ENCODE measurements at regions not wholly inside any gene's neighbourhood (a gene's known extent, or its start where the extent isn't known, plus 50 kb on each side); places are given as distances from the start of the nearest gene placed in this dataset.
A peak's percentile ranks its signal among the peaks of the same experiment; 100 is the strongest.

DNA sequence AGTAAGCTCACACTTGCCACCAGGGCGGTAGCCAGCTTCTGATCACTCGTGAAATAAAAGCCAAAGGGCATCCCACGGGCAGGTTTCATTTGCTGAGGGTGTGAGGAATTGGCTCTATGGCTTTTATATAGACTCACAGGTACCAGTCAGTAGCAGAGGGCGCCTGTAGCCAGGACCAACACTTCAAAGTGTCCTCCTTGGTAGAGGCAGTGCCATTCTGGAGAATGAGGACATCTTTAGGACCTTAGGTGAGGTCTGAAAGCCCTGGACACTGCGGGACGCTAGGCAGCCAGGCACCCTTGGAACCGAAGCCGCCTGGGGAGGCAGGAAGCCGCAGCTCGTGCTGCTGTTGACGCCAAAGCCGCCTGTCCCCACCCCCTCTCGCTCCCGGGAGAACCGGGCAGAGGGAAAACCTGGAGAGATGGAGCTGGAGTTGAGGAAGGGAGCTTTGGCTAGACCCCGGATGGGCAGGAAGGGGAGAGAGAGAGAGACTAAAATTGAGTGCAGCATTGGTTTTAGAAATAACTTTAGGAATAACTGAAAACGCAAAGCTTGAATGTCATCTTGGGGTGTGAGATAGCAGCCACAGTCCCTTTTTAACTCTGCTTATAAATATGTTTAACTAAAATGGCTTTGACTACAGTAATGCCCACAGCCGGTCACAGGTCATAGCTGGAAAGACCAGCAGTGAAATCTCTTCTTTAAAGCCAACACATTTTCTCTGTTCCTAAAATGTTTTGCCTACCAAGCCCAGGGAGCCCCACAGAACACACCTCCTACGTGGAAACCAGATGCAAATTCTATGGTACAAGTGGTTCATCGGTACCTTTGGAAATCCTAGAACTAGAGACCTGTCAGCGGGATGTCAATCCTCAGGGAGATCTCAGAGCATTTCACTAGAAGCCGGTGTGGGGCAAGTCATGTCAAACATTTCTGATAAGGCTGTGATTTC is 128.5 kb upstream of the CDYL start:
- TF ChIP-seq, protein P1, sequence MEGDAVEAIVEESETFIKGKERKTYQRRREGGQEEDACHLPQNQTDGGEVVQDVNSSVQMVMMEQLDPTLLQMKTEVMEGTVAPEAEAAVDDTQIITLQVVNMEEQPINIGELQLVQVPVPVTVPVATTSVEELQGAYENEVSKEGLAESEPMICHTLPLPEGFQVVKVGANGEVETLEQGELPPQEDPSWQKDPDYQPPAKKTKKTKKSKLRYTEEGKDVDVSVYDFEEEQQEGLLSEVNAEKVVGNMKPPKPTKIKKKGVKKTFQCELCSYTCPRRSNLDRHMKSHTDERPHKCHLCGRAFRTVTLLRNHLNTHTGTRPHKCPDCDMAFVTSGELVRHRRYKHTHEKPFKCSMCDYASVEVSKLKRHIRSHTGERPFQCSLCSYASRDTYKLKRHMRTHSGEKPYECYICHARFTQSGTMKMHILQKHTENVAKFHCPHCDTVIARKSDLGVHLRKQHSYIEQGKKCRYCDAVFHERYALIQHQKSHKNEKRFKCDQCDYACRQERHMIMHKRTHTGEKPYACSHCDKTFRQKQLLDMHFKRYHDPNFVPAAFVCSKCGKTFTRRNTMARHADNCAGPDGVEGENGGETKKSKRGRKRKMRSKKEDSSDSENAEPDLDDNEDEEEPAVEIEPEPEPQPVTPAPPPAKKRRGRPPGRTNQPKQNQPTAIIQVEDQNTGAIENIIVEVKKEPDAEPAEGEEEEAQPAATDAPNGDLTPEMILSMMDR (IDR thresholded peaks at IDR 0.05) = no peak
- TF ChIP-seq POLR2A (IDR thresholded peaks at IDR 0.05) (peak in 1 of 2 donors; percentile 13), POLR2AphosphoS5 (IDR thresholded peaks at IDR 0.05) (peak; percentile 51 to 90 (median 68)), EP300 (IDR thresholded peaks at IDR 0.05) (peak in 2 of 4 donors; percentile 50 to 84)

Data from sigmoid colon (tissue), 4 donors.